ENCODE measurements at regions not wholly inside any gene's neighbourhood (a gene's known extent, or its start where the extent isn't known, plus 50 kb on each side); places are given as distances from the start of the nearest gene placed in this dataset.

GRCh38 chr5:5573798-5574380, 151.4 kb downstream of the ICE1 start (continued):
- no peak for TF ChIP-seq ZNF518A (tag by site-specific recombination; conservative IDR thresholded peaks at IDR 0.05; ENCODE audit: low read depth)
- no peak for TF ChIP-seq ZNF521 (tag by site-specific recombination; IDR thresholded peaks at IDR 0.05)
- TF ChIP-seq, protein P1, sequence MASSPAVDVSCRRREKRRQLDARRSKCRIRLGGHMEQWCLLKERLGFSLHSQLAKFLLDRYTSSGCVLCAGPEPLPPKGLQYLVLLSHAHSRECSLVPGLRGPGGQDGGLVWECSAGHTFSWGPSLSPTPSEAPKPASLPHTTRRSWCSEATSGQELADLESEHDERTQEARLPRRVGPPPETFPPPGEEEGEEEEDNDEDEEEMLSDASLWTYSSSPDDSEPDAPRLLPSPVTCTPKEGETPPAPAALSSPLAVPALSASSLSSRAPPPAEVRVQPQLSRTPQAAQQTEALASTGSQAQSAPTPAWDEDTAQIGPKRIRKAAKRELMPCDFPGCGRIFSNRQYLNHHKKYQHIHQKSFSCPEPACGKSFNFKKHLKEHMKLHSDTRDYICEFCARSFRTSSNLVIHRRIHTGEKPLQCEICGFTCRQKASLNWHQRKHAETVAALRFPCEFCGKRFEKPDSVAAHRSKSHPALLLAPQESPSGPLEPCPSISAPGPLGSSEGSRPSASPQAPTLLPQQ (tag by site-specific recombination; IDR thresholded peaks at IDR 0.05) = no peak
- TF ChIP-seq TRIM28 (IDR thresholded peaks at IDR 0.05; ENCODE audit: borderline replicate concordance, low read length) = no peak
- no peak for TF ChIP-seq ZNF341 (tag by site-specific recombination; IDR thresholded peaks at IDR 0.05; ENCODE audit: low read depth)

GRCh38 chr5:5572976-5573797, 150.7 kb downstream of the ICE1 start:
- H3K36me3 ChIP-seq (ENCODE audit: control insufficient read depth in 2 of 2, insufficient read depth in 1 of 2, low read length in 2 of 2) = no peaks in the 10 kb centered on the region
- no peak for TF ChIP-seq WT1 (tag by site-specific recombination; IDR thresholded peaks at IDR 0.05)
- no peaks in the 10 kb centered on the region for H3K4me1 ChIP-seq (ENCODE audit: control insufficient read depth, insufficient read depth, low read length)
- H3K9me3 ChIP-seq (ENCODE audit: control insufficient read depth, insufficient read depth, low read depth, low read length) = no peaks in the 10 kb centered on the region
- H3K27ac ChIP-seq (ENCODE audit: extremely low read depth, low read depth, low read length) = no peak overlapping the region
- POLR2A ChIA-PET = no interaction called here
- no peak overlapping the region for H3K4me3 ChIP-seq (ENCODE audit: low read depth, low read length)
- CTCF ChIA-PET = no interaction called here

- CTCF ChIA-PET = interaction anchor here (0.6 kb wide), 1 partner anchor 122 kb away, joined by 5 read pairs; no protein-coding TSS in a partner anchor
- POLR2A ChIA-PET = no interaction called here
- Histone ChIP-seq H3K36me3 (ENCODE audit: control insufficient read depth in 2 of 2, insufficient read depth in 1 of 2, low read length in 2 of 2) (no peaks in the 10 kb centered on the region), H3K4me1 (ENCODE audit: control insufficient read depth, insufficient read depth, low read length) (no peaks in the 10 kb centered on the region), H3K4me3 (ENCODE audit: low read depth, low read length) (no peak overlapping the region), H3K27ac (ENCODE audit: extremely low read depth, low read depth, low read length) (no peak overlapping the region), H3K9me3 (ENCODE audit: control insufficient read depth, insufficient read depth, low read depth, low read length) (no peaks in the 10 kb centered on the region)
- TF ChIP-seq ZNF549 (tag by site-specific recombination; IDR thresholded peaks at IDR 0.05) (no peak), ZNF138 (tag by site-specific recombination; IDR thresholded peaks at IDR 0.05; ENCODE audit: borderline replicate concordance) (no peak), ZNF404 (tag by site-specific recombination; IDR thresholded peaks at IDR 0.05) (no peak), ZNF514 (tag by site-specific recombination; IDR thresholded peaks at IDR 0.05) (no peak), SCRT1 (tag by site-specific recombination; IDR thresholded peaks at IDR 0.05; ENCODE audit: borderline replicate concordance) (no peak), ZNF2 (tag by site-specific recombination; IDR thresholded peaks at IDR 0.05) (no peak), ZNF132 (tag by site-specific recombination; IDR thresholded peaks at IDR 0.05; ENCODE audit: borderline replicate concordance) (no peak), ZNF560 (tag by site-specific recombination; IDR thresholded peaks at IDR 0.05; ENCODE audit: borderline replicate concordance) (no peak), ZNF600 (tag by site-specific recombination; IDR thresholded peaks at IDR 0.05) (no peak)
- TF ChIP-seq, protein P2, sequence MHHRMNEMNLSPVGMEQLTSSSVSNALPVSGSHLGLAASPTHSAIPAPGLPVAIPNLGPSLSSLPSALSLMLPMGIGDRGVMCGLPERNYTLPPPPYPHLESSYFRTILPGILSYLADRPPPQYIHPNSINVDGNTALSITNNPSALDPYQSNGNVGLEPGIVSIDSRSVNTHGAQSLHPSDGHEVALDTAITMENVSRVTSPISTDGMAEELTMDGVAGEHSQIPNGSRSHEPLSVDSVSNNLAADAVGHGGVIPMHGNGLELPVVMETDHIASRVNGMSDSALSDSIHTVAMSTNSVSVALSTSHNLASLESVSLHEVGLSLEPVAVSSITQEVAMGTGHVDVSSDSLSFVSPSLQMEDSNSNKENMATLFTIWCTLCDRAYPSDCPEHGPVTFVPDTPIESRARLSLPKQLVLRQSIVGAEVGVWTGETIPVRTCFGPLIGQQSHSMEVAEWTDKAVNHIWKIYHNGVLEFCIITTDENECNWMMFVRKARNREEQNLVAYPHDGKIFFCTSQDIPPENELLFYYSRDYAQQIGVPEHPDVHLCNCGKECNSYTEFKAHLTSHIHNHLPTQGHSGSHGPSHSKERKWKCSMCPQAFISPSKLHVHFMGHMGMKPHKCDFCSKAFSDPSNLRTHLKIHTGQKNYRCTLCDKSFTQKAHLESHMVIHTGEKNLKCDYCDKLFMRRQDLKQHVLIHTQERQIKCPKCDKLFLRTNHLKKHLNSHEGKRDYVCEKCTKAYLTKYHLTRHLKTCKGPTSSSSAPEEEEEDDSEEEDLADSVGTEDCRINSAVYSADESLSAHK (tag by site-specific recombination; IDR thresholded peaks at IDR 0.05) = no peak
These were observed 149.8 kb downstream of the ICE1 start for GRCh38 chr5:5572010-5572865.
